H1 (cell line): ENCODE measurements at regions not wholly inside any gene's neighbourhood (a gene's known extent, or its start where the extent isn't known, plus 50 kb on each side); places are given as distances from the start of the nearest gene placed in this dataset.

Source experiments
- CTCF ChIA-PET: fragments of 300-600 bp; sonication (Branson Sonifier 250); formaldehyde crosslinking; loops from one replicate; lab custom pipeline; 2021; ENCODE audit not compliant: partially characterized antibody; lab: Charles Lee
- POLR2A ChIA-PET: fragments of 300-600 bp; sonication (Branson Sonifier 250); formaldehyde crosslinking; loops from one replicate; lab custom pipeline; 2021; ENCODE audit warnings: inconsistent platforms; ENCODE audit not compliant: partially characterized antibody; lab: Charles Lee
- DNase-seq, 2 experiments: peaks; one replicate each; pipeline versions ENCODE4 v3.0.0 to v3.0.0-alpha.2; 2010 to 2022; ENCODE audit warnings: low spot score in 2 of 2, low read depth in 1 of 2, mixed read lengths in 1 of 2
- FAIRE-seq: peaks from 2 replicates; lab custom pipeline; 2011; peaks lifted over from hg19 to GRCh38; lab: Jason Lieb, UNC
- H2AFZ ChIP-seq: 2 replicates; pipeline ENCODE4 v1.8.1; 2012; ENCODE audit warnings: low read length, inconsistent platforms
- H2AK5ac ChIP-seq: 2 replicates; pipeline ENCODE4 v1.6.1; 2013; ENCODE audit warnings: low read depth, low read length
- H2BK120ac ChIP-seq: replicated peaks from 2 replicates; pipeline ENCODE3; 2013; ENCODE audit warnings: low read depth, low read length, inconsistent platforms
- H2BK12ac ChIP-seq: 2 replicates; pipeline ENCODE4 v1.6.1; 2013; ENCODE audit warnings: low read depth, low read length
- H2BK15ac ChIP-seq: 2 replicates; pipeline ENCODE4 v1.6.1; 2013; ENCODE audit warnings: low read length
- H2BK20ac ChIP-seq: 2 replicates; pipeline ENCODE4 v1.6.1; 2013; ENCODE audit warnings: low read length
- H2BK5ac ChIP-seq: 2 replicates; pipeline ENCODE4 v1.6.1; 2013; ENCODE audit warnings: low read depth, low read length
- H3K14ac ChIP-seq: 2 replicates; pipeline ENCODE4 v1.6.1; 2013; ENCODE audit warnings: inconsistent platforms; ENCODE audit not compliant: insufficient read length
- H3K18ac ChIP-seq: 2 replicates; pipeline ENCODE4 v1.6.1; 2013; ENCODE audit warnings: low read length; ENCODE audit errors: extremely low read depth
- H3K23ac ChIP-seq: 2 replicates; pipeline ENCODE4 v1.6.1; 2013; ENCODE audit warnings: inconsistent platforms; ENCODE audit not compliant: insufficient read length
- H3K23me2 ChIP-seq: 2 replicates; pipeline ENCODE4 v1.6.1; 2013; ENCODE audit warnings: low read depth, low read length
- H3K27ac ChIP-seq: 2 replicates; pipeline ENCODE4 v1.6.1; 2011; ENCODE audit warnings: low read depth, low read length, inconsistent platforms
- H3K27me3 ChIP-seq, 4 experiments: replicated peaks in 1 of 4; 1 replicate in 1 of 4; 2 replicates in 3 of 4; pipeline versions ENCODE4 v1.6.1 to v1.8.1; 2011 to 2013; ENCODE audit warnings: low read length in 3 of 4, mild to moderate bottlenecking in 3 of 4, inconsistent platforms in 2 of 4, mixed read lengths in 2 of 4, moderate library complexity in 1 of 4; ENCODE audit not compliant: control insufficient read depth in 3 of 4, insufficient read depth in 3 of 4; ENCODE audit errors: extremely low read depth in 1 of 4
- H3K36me3 ChIP-seq, 4 experiments: 2 replicates each; pipeline versions ENCODE4 v1.6.1 to v1.8.1; 2011 to 2013; ENCODE audit warnings: mild to moderate bottlenecking in 4 of 4, low read length in 3 of 4, moderate library complexity in 2 of 4, control low read depth in 1 of 4, inconsistent platforms in 1 of 4; ENCODE audit not compliant: insufficient read depth in 4 of 4, control insufficient read depth in 2 of 4
- H3K4ac ChIP-seq: replicated peaks from 2 replicates; pipeline ENCODE3; 2013; ENCODE audit warnings: low read length, low read depth, mixed read lengths, inconsistent platforms; ENCODE audit not compliant: insufficient read length
- H3K4me1 ChIP-seq, 4 experiments: replicated peaks in 1 of 4; 1 replicate in 1 of 4; 2 replicates in 3 of 4; pipeline versions ENCODE4 v1.6.1 to v1.8.1; 2011 to 2013; ENCODE audit warnings: low read length in 3 of 4, inconsistent platforms in 2 of 4, mixed read lengths in 1 of 4; ENCODE audit not compliant: insufficient read depth in 4 of 4, control insufficient read depth in 3 of 4
- H3K4me2 ChIP-seq, 2 experiments: 2 replicates each; pipeline versions ENCODE4 v1.6.1 to v1.8.1; 2011 to 2013; ENCODE audit warnings: low read depth in 2 of 2, low read length in 2 of 2, control low read depth in 1 of 2, inconsistent platforms in 1 of 2, mild to moderate bottlenecking in 1 of 2; ENCODE audit not compliant: insufficient read depth in 1 of 2
- H3K4me3 ChIP-seq, 4 experiments: fragments of 200-600, 300-600 bp in 1 of 4; sonication (generic), shearing (Covaris generic), sonication (Bioruptor Twin) in 1 of 4; 2 replicates each; pipeline versions ENCODE4 v1.5.1 to v1.8.1; 2011 to 2016; ENCODE audit warnings: low read length in 4 of 4, low read depth in 3 of 4, control low read depth in 2 of 4, inconsistent platforms in 2 of 4, mild to moderate bottlenecking in 2 of 4, mixed read lengths in 1 of 4, moderate library complexity in 1 of 4; ENCODE audit not compliant: insufficient read depth in 2 of 4; ENCODE audit errors: extremely low read depth in 1 of 4
- H3K56ac ChIP-seq: replicated peaks from 2 replicates; pipeline ENCODE3; 2013; ENCODE audit warnings: low read depth, mild to moderate bottlenecking, mixed read lengths, low read length, inconsistent platforms; ENCODE audit not compliant: insufficient read length
- H3K79me1 ChIP-seq: 2 replicates; pipeline ENCODE4 v1.6.1; 2013; ENCODE audit warnings: low read depth, low read length, control low read depth
- H3K79me2 ChIP-seq, 2 experiments: 2 replicates each; pipeline versions ENCODE4 v1.6.1 to v1.8.1; 2012 to 2013; ENCODE audit warnings: low read length in 2 of 2, mild to moderate bottlenecking in 2 of 2, inconsistent platforms in 1 of 2; ENCODE audit not compliant: insufficient read depth in 2 of 2, control insufficient read depth in 1 of 2
- H3K9ac ChIP-seq, 4 experiments: replicated peaks in 1 of 4; 1 replicate in 1 of 4; 2 replicates in 3 of 4; pipeline versions ENCODE4 v1.6.1 to v1.8.1; 2011 to 2013; ENCODE audit warnings: low read depth in 3 of 4, low read length in 3 of 4, control low read depth in 2 of 4, mild to moderate bottlenecking in 2 of 4, moderate library complexity in 2 of 4, inconsistent platforms in 1 of 4; ENCODE audit errors: extremely low read depth in 1 of 4
- H3K9me3 ChIP-seq, 2 experiments: 2 replicates each; pipeline versions ENCODE4 v1.6.1 to v1.8.1; 2012 to 2013; ENCODE audit warnings: mild to moderate bottlenecking in 2 of 2, moderate library complexity in 2 of 2, control low read depth in 1 of 2, inconsistent platforms in 1 of 2, low read depth in 1 of 2, low read length in 1 of 2, mixed read lengths in 1 of 2; ENCODE audit not compliant: insufficient read depth in 2 of 2
- H4K20me1 ChIP-seq, 2 experiments: replicated peaks in 1 of 2; 2 replicates each; pipeline versions ENCODE3 to v1.8.1; 2011 to 2013; ENCODE audit warnings: inconsistent platforms in 2 of 2, low read length in 2 of 2, mild to moderate bottlenecking in 1 of 2; ENCODE audit not compliant: insufficient read depth in 2 of 2, control insufficient read depth in 1 of 2
- H4K5ac ChIP-seq: 2 replicates; pipeline ENCODE4 v1.6.1; 2013; ENCODE audit warnings: low read length, low read depth, mixed read lengths, inconsistent platforms; ENCODE audit not compliant: insufficient read length
- H4K8ac ChIP-seq: 2 replicates; pipeline ENCODE4 v1.8.0; 2013; ENCODE audit warnings: mild to moderate bottlenecking, moderate library complexity, low read length, inconsistent platforms; ENCODE audit not compliant: insufficient read depth; ENCODE audit errors: extremely low read depth
- H4K91ac ChIP-seq: replicated peaks from 2 replicates; pipeline ENCODE3; 2013; ENCODE audit warnings: low read length, mixed read lengths, inconsistent platforms; ENCODE audit not compliant: insufficient read length
- BRCA1 ChIP-seq: IDR thresholded peaks from 2 replicates; pipeline ENCODE4 v1.6.1; 2012; ENCODE audit warnings: low read depth, low read length, improper control_type of control experiment
- CREB1 ChIP-seq: IDR thresholded peaks from 2 replicates; pipeline ENCODE4 v1.6.1; 2012; ENCODE audit warnings: inconsistent platforms
- MAFK ChIP-seq: IDR thresholded peaks from 2 replicates; pipeline ENCODE4 v1.6.1; 2012; ENCODE audit warnings: low read depth, mild to moderate bottlenecking, improper control_type of control experiment, low read length
- RBBP5 ChIP-seq: IDR thresholded peaks from 2 replicates; pipeline ENCODE4 v1.7.1; 2012; ENCODE audit warnings: low read depth, mild to moderate bottlenecking, inconsistent platforms, low read length, moderate library complexity, borderline replicate concordance
- YY1 ChIP-seq: IDR thresholded peaks from 2 replicates; pipeline ENCODE4 v1.6.1; 2011; ENCODE audit warnings: low read depth, mild to moderate bottlenecking, low read length
- WGBS, 2 experiments: shearing (Covaris generic) in 1 of 2; methylation state at CpG; one replicate each; pipeline versions ENCODE4 v1.1.6 to v1.1.7; 2013 to 2015; ENCODE audit warnings: low lambda C conversion rate in 2 of 2, mixed read lengths in 2 of 2, inconsistent platforms in 1 of 2, low coverage in 1 of 2, missing lambda C conversion rate in 1 of 2; ENCODE audit not compliant: insufficient replicate concordance in 2 of 2, insufficient coverage in 1 of 2, insufficient read length in 1 of 2; ENCODE audit errors: extremely low coverage in 1 of 2, missing lambda C conversion rate in 1 of 2; 5-methylcytosine and 5-hydroxymethylcytosine counted together

DNA sequence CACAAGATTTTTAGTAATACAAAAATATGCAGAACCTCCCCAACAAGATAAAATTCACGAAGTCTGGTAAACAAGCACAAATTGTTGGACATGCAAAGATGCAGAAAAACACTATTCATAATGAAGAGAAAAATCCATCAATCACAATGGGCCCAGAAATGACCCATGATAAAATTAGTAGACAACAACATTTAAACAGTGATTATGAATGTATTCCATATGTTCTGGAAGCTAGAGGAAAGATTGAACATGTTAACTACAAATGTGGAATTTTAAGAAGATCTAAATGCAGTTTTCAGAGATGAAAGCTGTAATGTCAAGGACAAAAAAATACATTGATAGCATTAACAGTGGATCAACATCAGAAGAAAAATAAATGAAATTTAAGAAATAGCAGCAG is 243.3 kb upstream of the LINC00305 start:
- H2BK5ac ChIP-seq = no peak overlapping the region
- no peak overlapping the region for H3K18ac ChIP-seq
- H3K9me3 ChIP-seq = no peaks in the 10 kb centered on the region
- no peak overlapping the region for H2AK5ac ChIP-seq
- H3K4ac ChIP-seq = no peak overlapping the region
- no peak overlapping the region for H2AFZ ChIP-seq
- no peak overlapping the region for H3K56ac ChIP-seq
- H4K8ac ChIP-seq = no peak overlapping the region
- no peak overlapping the region for H3K23ac ChIP-seq
- H2BK12ac ChIP-seq = no peak overlapping the region
- H3K27me3 ChIP-seq = no peaks in the 10 kb centered on the region
- H2BK15ac ChIP-seq = no peak overlapping the region
- WGBS, 2 experiments = 90% methylated on average over 1 of the region's 1 CpG; no CpG with 5 or more reads in 1 of the 2 experiments
- no peaks in the 10 kb centered on the region for H4K20me1 ChIP-seq
- ChIA-PET POLR2A (no interaction called here), CTCF (no interaction called here)
- no peak overlapping the region for H3K4me2 ChIP-seq
- H2BK20ac ChIP-seq = no peak overlapping the region
- H4K5ac ChIP-seq = no peak overlapping the region
- H3K79me2 ChIP-seq = no peaks in the 10 kb centered on the region
- H3K79me1 ChIP-seq = no peaks in the 10 kb centered on the region
- H3K9ac ChIP-seq = no peak overlapping the region
- TF ChIP-seq RBBP5 (no peak), CREB1 (no peak), MAFK (no peak), BRCA1 (no peak), YY1 (no peak)
- no peak for DNase-seq
- H3K23me2 ChIP-seq = no peaks in the 10 kb centered on the region
- H3K14ac ChIP-seq = no peak overlapping the region
- FAIRE-seq = no peak
- no peak overlapping the region for H3K4me3 ChIP-seq
- no peak overlapping the region for H2BK120ac ChIP-seq
- H3K27ac ChIP-seq = no peak overlapping the region
- no peaks in the 10 kb centered on the region for H3K4me1 ChIP-seq
- no peak overlapping the region for H4K91ac ChIP-seq
- H3K36me3 ChIP-seq = no peaks in the 10 kb centered on the region
